Body of pancreas (tissue), 4 donors: ENCODE measurements at regions not wholly inside any gene's neighbourhood (a gene's known extent, or its start where the extent isn't known, plus 50 kb on each side); places are given as distances from the start of the nearest gene placed in this dataset.
A peak's percentile ranks its signal among the peaks of the same experiment; 100 is the strongest.

Experiments used
- ATAC-seq: fragments of 150-250 bp; one replicate; pipeline ENCODE4 v1.9.1; 2016
- DNase-seq, 4 donors: peaks; one replicate each; pipeline ENCODE4 v3.0.0-alpha.2; 2019
- H3K27ac ChIP-seq, 4 donors: fragments of 200-600 bp; sonication (generic); 1 replicate in 3 of 4; 2 replicates in 1 of 4; pipeline versions ENCODE4 v1.5.1 to v1.6.1; 2016 to 2019; ENCODE audit warnings: mild to moderate bottlenecking in 1 of 4, mixed read lengths in 1 of 4, moderate library complexity in 1 of 4
- H3K27me3 ChIP-seq, 2 donors: fragments of 200-600 bp; sonication (generic); one replicate each; pipeline ENCODE4 v1.6.0; 2016; ENCODE audit warnings: mild to moderate bottlenecking in 1 of 2
- H3K36me3 ChIP-seq, 2 donors: fragments of 200-600 bp; sonication (generic); replicated peaks in 1 of 2; 2 replicates each; pipeline ENCODE4 v1.5.1; 2016; ENCODE audit warnings: low read depth in 2 of 2; ENCODE audit not compliant: insufficient read depth in 1 of 2
- H3K4me1 ChIP-seq: fragments of 200-600 bp; sonication (generic); one replicate; pipeline ENCODE4 v1.6.0; 2016
- H3K4me3 ChIP-seq, 2 donors: fragments of 200-600 bp; sonication (generic); 1 replicate in 1 of 2; 2 replicates in 1 of 2; pipeline ENCODE4 v1.5.1; 2016 to 2019
- H3K9me3 ChIP-seq, 3 donors: fragments of 200-600 bp; sonication (generic); 1 replicate in 2 of 3; 2 replicates in 1 of 3; pipeline ENCODE4 v1.5.1; 2016
- POLR2A ChIP-seq, 3 donors: fragments of 450-650 bp; IDR thresholded peaks; one replicate each; pipeline ENCODE4 v1.6.1; 2016; ENCODE audit warnings: antibody characterized with exemption in 3 of 3, mild to moderate bottlenecking in 2 of 3
- WGBS, 2 donors: methylation state at CpG; one replicate each; pipeline ENCODE4 v1.1.5; 2017; 5-methylcytosine and 5-hydroxymethylcytosine counted together
- intact Hi-C: fragments of 100-400 bp; cut with DNase I; formaldehyde crosslinking; loops from one replicate; pipeline ENCODE4 v1.15.1; 2023
- TF ChIP-seq, protein P1 (sequence below), 7 experiments: fragments of 450-650 bp in 4 of 7; fragments of 200-600 bp in 3 of 7; sonication (generic) in 3 of 7; IDR thresholded peaks; one replicate each; pipeline ENCODE4 v1.5.1; 2016 to 2019; ENCODE audit warnings: antibody characterized with exemption in 7 of 7

GRCh38 chr13:27007166-27007565 is 164.4 kb downstream of the USP12 start:
- H3K27me3 ChIP-seq: no peaks in the 10 kb centered on the region
- no peaks in the 10 kb centered on the region for H3K36me3 ChIP-seq
- intact Hi-C loops: no loop called here
- DNase-seq (peak in 1 of 4 donors; percentile 24), ATAC-seq (no peak)
- no peaks in the 10 kb centered on the region for H3K9me3 ChIP-seq
- H3K4me1 ChIP-seq: peaks cover 16% of the 10 kb centered on the region
- TF ChIP-seq POLR2A (IDR thresholded peaks at IDR 0.05): no peak
- TF ChIP-seq, protein P1, sequence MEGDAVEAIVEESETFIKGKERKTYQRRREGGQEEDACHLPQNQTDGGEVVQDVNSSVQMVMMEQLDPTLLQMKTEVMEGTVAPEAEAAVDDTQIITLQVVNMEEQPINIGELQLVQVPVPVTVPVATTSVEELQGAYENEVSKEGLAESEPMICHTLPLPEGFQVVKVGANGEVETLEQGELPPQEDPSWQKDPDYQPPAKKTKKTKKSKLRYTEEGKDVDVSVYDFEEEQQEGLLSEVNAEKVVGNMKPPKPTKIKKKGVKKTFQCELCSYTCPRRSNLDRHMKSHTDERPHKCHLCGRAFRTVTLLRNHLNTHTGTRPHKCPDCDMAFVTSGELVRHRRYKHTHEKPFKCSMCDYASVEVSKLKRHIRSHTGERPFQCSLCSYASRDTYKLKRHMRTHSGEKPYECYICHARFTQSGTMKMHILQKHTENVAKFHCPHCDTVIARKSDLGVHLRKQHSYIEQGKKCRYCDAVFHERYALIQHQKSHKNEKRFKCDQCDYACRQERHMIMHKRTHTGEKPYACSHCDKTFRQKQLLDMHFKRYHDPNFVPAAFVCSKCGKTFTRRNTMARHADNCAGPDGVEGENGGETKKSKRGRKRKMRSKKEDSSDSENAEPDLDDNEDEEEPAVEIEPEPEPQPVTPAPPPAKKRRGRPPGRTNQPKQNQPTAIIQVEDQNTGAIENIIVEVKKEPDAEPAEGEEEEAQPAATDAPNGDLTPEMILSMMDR (IDR thresholded peaks at IDR 0.05): no peak
- 18 to 19% methylated on average over 12 of the region's 12 CpGs for WGBS, 2 donors
- H3K4me3 ChIP-seq: peak overlapping the region in 1 of 2 donors; percentile 1
- no peak overlapping the region for H3K27ac ChIP-seq

GRCh38 chr13:27006519-27007161 is 165.0 kb downstream of the USP12 start:
- intact Hi-C loops: no loop called here

GRCh38 chr13:27005976-27006518 is 165.6 kb downstream of the USP12 start:
- intact Hi-C loops: no loop called here
- 46 to 75% methylated on average over 3 to 8 of the region's 8 CpGs for WGBS, 2 donors
- Histone ChIP-seq H3K27ac (no peak overlapping the region), H3K27me3 (no peaks in the 10 kb centered on the region), H3K9me3 (no peaks in the 10 kb centered on the region), H3K4me1 (peaks cover 16% of the 10 kb centered on the region), H3K4me3 (no peak overlapping the region), H3K36me3 (no peaks in the 10 kb centered on the region)
- no peak for DNase-seq
- TF ChIP-seq, protein P1 (IDR thresholded peaks at IDR 0.05): no peak
- TF ChIP-seq POLR2A (IDR thresholded peaks at IDR 0.05): no peak
- ATAC-seq: peak; percentile 8

More at GRCh38 chr13:27006519-27007161, 165.0 kb downstream of the USP12 start:
- DNase-seq (peak; percentile 42 to 59 (median 53)), ATAC-seq (peak; percentile 79)
- peak overlapping the region in 1 of 4 donors; percentile 34 for H3K27ac ChIP-seq
- peak overlapping the region in 1 of 2 donors; percentile 1 for H3K4me3 ChIP-seq
- H3K36me3 ChIP-seq: no peaks in the 10 kb centered on the region
- 2 to 4% methylated on average over 16 to 26 of the region's 29 CpGs for WGBS, 2 donors
- peak in 1 of 3 donors; percentile 23 for TF ChIP-seq POLR2A (IDR thresholded peaks at IDR 0.05)
- TF ChIP-seq, protein P1 (IDR thresholded peaks at IDR 0.05): no peak
- H3K27me3 ChIP-seq: no peaks in the 10 kb centered on the region
- H3K4me1 ChIP-seq: peaks cover 16% of the 10 kb centered on the region
- no peaks in the 10 kb centered on the region for H3K9me3 ChIP-seq

- WGBS, 2 donors: 52 to 73% methylated on average over 9 of the region's 9 CpGs
- Histone ChIP-seq H3K36me3 (no peaks in the 10 kb centered on the region), H3K9me3 (no peaks in the 10 kb centered on the region), H3K4me1 (peaks cover 16% of the 10 kb centered on the region), H3K27me3 (no peaks in the 10 kb centered on the region), H3K27ac (no peak overlapping the region), H3K4me3 (no peak overlapping the region)
- no peak for TF ChIP-seq POLR2A (IDR thresholded peaks at IDR 0.05)
- TF ChIP-seq, protein P1 (IDR thresholded peaks at IDR 0.05): no peak
- ATAC-seq (no peak), DNase-seq (peak in 2 of 4 donors; percentile 19 to 27)
- intact Hi-C loops: no loop called here
Observed at GRCh38 chr13:27005556-27005955, 166.1 kb downstream of the USP12 start.

GRCh38 chr13:27004866-27005265 is 166.7 kb downstream of the USP12 start:
- no peak for DNase-seq
- intact Hi-C loops: no loop called here
- Histone ChIP-seq H3K9me3 (no peaks in the 10 kb centered on the region), H3K4me1 (peaks cover 16% of the 10 kb centered on the region), H3K4me3 (no peak overlapping the region), H3K27me3 (no peaks in the 10 kb centered on the region), H3K36me3 (no peaks in the 10 kb centered on the region), H3K27ac (no peak overlapping the region)
- TF ChIP-seq, protein P1 (IDR thresholded peaks at IDR 0.05): no peak
- TF ChIP-seq POLR2A (IDR thresholded peaks at IDR 0.05): no peak
- no peak for ATAC-seq
- WGBS, 2 donors: 78 to 87% methylated on average over 5 of the region's 5 CpGs
